ENCODE measurements at regions not wholly inside any gene's neighbourhood (a gene's known extent, or its start where the extent isn't known, plus 50 kb on each side); places are given as distances from the start of the nearest gene placed in this dataset.

DNA sequence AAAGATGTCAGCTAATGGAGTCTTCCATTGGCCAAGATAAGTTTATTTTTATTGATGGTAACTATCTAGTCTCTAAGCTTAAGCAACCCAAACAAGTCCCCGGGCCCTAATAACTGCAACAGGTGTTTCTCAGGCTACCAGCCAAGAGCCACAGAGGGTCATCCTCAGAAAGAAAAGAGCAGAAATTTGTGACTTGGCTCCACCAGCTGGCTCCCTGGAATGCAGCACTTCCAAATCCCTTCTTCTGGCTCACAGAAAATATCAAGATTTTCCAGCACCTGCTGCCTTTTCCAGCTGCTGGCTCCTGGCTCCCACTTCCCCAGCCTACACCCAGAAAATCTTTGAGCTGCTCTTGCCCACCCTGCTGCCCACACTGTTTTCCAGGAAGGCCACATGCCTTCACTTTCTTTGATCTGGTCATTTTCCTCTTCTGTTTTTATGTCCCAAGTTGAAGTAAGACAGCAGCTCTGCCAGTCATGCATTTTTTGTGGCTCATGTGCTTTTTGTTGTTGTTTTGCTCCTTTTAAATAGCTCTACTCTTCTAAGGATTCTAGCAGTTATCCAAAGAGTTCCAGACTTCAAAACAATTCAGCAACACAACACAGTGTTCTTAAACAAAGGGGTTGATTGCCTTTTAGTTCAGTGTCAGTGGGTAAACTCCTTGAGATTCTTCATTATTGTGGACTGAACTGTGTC is 151.0 kb upstream of the SMLR1 start:
- no peaks in the 10 kb centered on the region for H3K9me3 ChIP-seq (ENCODE audit: control extremely low read depth in 1 of 3, control insufficient read depth in 2 of 3, insufficient read depth in 1 of 3, low read length in 2 of 3)
- Mint-ChIP-seq H3K27ac (no peak overlapping the region), H3K4me3 (no peak overlapping the region), H3K4me1 (no peaks in the 10 kb centered on the region), H3K27me3 (peaks cover 4% of the 10 kb centered on the region), H3K9me3 (ENCODE audit: insufficient read depth) (no peaks in the 10 kb centered on the region)
- no peaks in the 10 kb centered on the region for H3K79me2 ChIP-seq (ENCODE audit: control insufficient read depth, insufficient read depth, low read length)
- TF ChIP-seq, protein P1, sequence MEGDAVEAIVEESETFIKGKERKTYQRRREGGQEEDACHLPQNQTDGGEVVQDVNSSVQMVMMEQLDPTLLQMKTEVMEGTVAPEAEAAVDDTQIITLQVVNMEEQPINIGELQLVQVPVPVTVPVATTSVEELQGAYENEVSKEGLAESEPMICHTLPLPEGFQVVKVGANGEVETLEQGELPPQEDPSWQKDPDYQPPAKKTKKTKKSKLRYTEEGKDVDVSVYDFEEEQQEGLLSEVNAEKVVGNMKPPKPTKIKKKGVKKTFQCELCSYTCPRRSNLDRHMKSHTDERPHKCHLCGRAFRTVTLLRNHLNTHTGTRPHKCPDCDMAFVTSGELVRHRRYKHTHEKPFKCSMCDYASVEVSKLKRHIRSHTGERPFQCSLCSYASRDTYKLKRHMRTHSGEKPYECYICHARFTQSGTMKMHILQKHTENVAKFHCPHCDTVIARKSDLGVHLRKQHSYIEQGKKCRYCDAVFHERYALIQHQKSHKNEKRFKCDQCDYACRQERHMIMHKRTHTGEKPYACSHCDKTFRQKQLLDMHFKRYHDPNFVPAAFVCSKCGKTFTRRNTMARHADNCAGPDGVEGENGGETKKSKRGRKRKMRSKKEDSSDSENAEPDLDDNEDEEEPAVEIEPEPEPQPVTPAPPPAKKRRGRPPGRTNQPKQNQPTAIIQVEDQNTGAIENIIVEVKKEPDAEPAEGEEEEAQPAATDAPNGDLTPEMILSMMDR (IDR thresholded peaks at IDR 0.05), result no peak
- TF ChIP-seq EZH2 (IDR thresholded peaks at IDR 0.05; ENCODE audit: borderline replicate concordance, insufficient read depth, low read depth, low read length, poor library complexity, severe bottlenecking), result no peak
- H3K9ac ChIP-seq (ENCODE audit: low read length), result no peak overlapping the region
- no peak overlapping the region for H3K27ac ChIP-seq (ENCODE audit: low read length in 2 of 2)
- ATAC-seq (ENCODE audit: low read depth) (no peak), DNase-seq (no peak)
- H4K20me1 ChIP-seq (ENCODE audit: control insufficient read depth, insufficient read depth, low read length, poor library complexity, severe bottlenecking), result no peaks in the 10 kb centered on the region
- ChIA-PET CTCF (no interaction called here), POLR2A (no interaction called here)
- no peak overlapping the region for H2AFZ ChIP-seq (ENCODE audit: insufficient read depth, low read depth, low read length, poor library complexity, severe bottlenecking)
- H3K4me3 ChIP-seq (ENCODE audit: control extremely low read depth in 1 of 5, extremely low read depth in 1 of 5, insufficient read depth in 1 of 5, low read depth in 2 of 5, low read length in 4 of 5), result no peak overlapping the region
- intact Hi-C loops (cut with micrococcal nuclease), result no loop called here
- no peak overlapping the region for H3K4me2 ChIP-seq (replicated peaks; ENCODE audit: low read depth, low read length, poor library complexity, severe bottlenecking)
- WGBS (ENCODE audit: insufficient coverage), result 100% methylated on average over 1 of the region's 1 CpG
- H3K36me3 ChIP-seq (replicated peaks in 1 of 2; ENCODE audit: control extremely low read depth in 1 of 2, control insufficient read depth in 1 of 2, extremely low read depth in 1 of 2, insufficient read depth in 2 of 2, low read length in 1 of 2), result no peaks in the 10 kb centered on the region
- no peaks in the 10 kb centered on the region for H3K4me1 ChIP-seq (ENCODE audit: control insufficient read depth in 2 of 2, insufficient read depth in 2 of 2, low read length in 2 of 2)
- no peaks in the 10 kb centered on the region for H3K27me3 ChIP-seq (replicated peaks in 1 of 4; ENCODE audit: control extremely low read depth in 1 of 4, control insufficient read depth in 3 of 4, insufficient read depth in 4 of 4, low read length in 3 of 4)

DNA sequence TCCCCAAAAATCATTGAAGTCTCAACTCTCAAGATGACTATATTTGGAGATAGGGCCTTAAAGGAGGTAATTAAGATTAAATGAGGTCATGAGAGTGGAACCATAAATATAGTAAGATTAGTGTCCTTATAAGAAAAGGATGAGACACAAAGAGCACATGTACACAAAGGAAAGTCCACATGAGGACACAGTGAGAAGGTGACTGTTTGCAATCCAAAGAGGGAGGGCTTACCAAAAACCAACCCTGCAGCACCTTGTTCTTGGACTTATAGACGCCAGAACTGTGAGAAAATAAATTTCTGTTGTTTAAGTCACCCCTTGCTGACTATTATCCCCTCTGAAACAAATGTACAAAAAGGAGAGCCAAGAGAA is 150.4 kb upstream of the SMLR1 start:
- ChIA-PET POLR2A (no interaction called here), CTCF (no interaction called here)
- ATAC-seq (ENCODE audit: low read depth) (no peak), DNase-seq (no peak)
- H3K79me2 ChIP-seq (ENCODE audit: control insufficient read depth, insufficient read depth, low read length), result no peaks in the 10 kb centered on the region
- no peaks in the 10 kb centered on the region for H3K27me3 ChIP-seq (replicated peaks in 1 of 4; ENCODE audit: control extremely low read depth in 1 of 4, control insufficient read depth in 3 of 4, insufficient read depth in 4 of 4, low read length in 3 of 4)
- H3K9me3 ChIP-seq (ENCODE audit: control extremely low read depth in 1 of 3, control insufficient read depth in 2 of 3, insufficient read depth in 1 of 3, low read length in 2 of 3), result no peaks in the 10 kb centered on the region
- Mint-ChIP-seq H3K27me3 (peaks cover 4% of the 10 kb centered on the region), H3K27ac (no peak overlapping the region), H3K4me3 (no peak overlapping the region), H3K9me3 (ENCODE audit: insufficient read depth) (no peaks in the 10 kb centered on the region), H3K4me1 (no peaks in the 10 kb centered on the region)
- no peaks in the 10 kb centered on the region for H4K20me1 ChIP-seq (ENCODE audit: control insufficient read depth, insufficient read depth, low read length, poor library complexity, severe bottlenecking)
- WGBS (ENCODE audit: insufficient coverage), result no CpG with 5 or more reads among the region's 1 CpG
- H3K36me3 ChIP-seq (replicated peaks in 1 of 2; ENCODE audit: control extremely low read depth in 1 of 2, control insufficient read depth in 1 of 2, extremely low read depth in 1 of 2, insufficient read depth in 2 of 2, low read length in 1 of 2), result no peaks in the 10 kb centered on the region
- no peak overlapping the region for H2AFZ ChIP-seq (ENCODE audit: insufficient read depth, low read depth, low read length, poor library complexity, severe bottlenecking)
- no peak overlapping the region for H3K4me3 ChIP-seq (ENCODE audit: control extremely low read depth in 1 of 5, extremely low read depth in 1 of 5, insufficient read depth in 1 of 5, low read depth in 2 of 5, low read length in 4 of 5)
- H3K4me1 ChIP-seq (ENCODE audit: control insufficient read depth in 2 of 2, insufficient read depth in 2 of 2, low read length in 2 of 2), result no peaks in the 10 kb centered on the region
- intact Hi-C loops (cut with micrococcal nuclease), result no loop called here
- no peak for TF ChIP-seq EZH2 (IDR thresholded peaks at IDR 0.05; ENCODE audit: borderline replicate concordance, insufficient read depth, low read depth, low read length, poor library complexity, severe bottlenecking)
- TF ChIP-seq, protein P1 (IDR thresholded peaks at IDR 0.05), result no peak
- no peak overlapping the region for H3K4me2 ChIP-seq (replicated peaks; ENCODE audit: low read depth, low read length, poor library complexity, severe bottlenecking)
- H3K27ac ChIP-seq (ENCODE audit: low read length in 2 of 2), result no peak overlapping the region
- H3K9ac ChIP-seq (ENCODE audit: low read length), result no peak overlapping the region
